A204.1 (cell line): ENCODE measurements at regions not wholly inside any gene's neighbourhood (a gene's known extent, or its start where the extent isn't known, plus 50 kb on each side); places are given as distances from the start of the nearest gene placed in this dataset.
"Not testable (repeated sequence)": the region's sequence is repeated elsewhere in the genome, so short reads cannot be mapped to it uniquely, and the experiment has no call there.

Experiments
- FAIRE-seq: peaks from 2 replicates; lab custom pipeline; 2012; peaks lifted over from hg19 to GRCh38; lab: Jason Lieb, UNC

GRCh38 chr10:81116990-81117389 is 579.3 kb downstream of the SH2D4B start:
- no peak for FAIRE-seq

- FAIRE-seq: no peak
These were observed 590.2 kb downstream of the SH2D4B start for GRCh38 chr10:81127931-81128330.

- no peak for FAIRE-seq
These were observed 592.3 kb downstream of the SH2D4B start for GRCh38 chr10:81130014-81130413.

DNA sequence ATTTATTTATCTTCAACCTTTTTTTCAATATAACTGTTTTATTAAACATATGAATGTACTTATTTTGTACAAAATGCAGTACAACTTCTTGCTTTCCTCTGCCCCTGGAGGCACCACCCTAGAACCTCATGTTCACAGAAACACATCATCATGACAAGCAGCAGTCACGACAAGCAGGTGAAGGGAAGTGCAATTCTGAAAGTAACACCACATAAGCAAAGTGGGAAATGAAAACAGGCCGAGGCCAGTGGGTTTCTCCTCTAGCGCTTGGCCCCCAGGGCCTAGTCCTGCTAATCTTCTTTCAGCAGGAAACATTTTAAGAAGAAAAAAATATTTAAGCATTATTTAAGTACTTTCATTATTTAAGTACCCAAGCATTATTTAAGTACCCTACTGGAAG is 598.1 kb downstream of the SH2D4B start:
- no peak for FAIRE-seq

DNA sequence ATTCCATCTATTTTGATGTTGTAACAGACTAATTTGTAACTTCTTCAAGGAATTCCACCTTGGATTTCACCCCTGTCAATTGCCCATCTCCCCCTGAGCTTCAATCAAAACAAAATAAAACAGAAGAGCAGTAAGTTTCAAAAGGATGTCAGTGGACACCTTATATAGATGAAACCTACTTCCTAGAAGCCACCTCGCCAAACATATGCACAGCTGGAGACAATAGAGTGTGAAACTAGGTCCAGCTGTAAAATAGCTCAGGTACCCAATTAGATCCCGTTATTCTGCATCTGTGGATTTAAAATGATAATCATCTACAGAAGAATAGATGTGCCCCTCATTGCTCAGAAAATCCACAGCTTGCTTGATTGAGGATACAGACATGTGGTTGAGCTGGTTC is 598.6 kb downstream of the SH2D4B start:
- FAIRE-seq: no peak

DNA sequence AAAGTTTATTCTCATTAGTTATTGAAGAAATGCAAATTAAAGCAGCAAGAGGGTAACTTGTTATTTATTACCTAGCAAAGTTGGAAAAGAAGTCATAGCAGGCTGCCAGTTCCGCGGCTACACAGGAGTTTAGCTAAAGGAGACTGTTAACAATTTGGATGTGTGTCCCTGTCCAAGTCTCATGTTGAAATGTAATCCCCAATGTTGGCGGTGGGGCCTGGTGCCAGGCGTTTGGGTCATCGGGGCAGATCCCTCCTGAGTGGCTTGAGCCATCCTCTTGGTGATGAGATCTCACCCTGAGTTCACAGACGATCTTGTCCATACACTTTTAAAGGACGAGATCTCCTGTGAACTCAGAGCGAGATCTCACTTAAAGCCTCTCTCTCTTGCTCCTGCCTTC is 608.3 kb downstream of the SH2D4B start:
- FAIRE-seq: no peak

GRCh38 chr10:81146436-81146835 is 608.7 kb downstream of the SH2D4B start:
- FAIRE-seq: no peak

DNA sequence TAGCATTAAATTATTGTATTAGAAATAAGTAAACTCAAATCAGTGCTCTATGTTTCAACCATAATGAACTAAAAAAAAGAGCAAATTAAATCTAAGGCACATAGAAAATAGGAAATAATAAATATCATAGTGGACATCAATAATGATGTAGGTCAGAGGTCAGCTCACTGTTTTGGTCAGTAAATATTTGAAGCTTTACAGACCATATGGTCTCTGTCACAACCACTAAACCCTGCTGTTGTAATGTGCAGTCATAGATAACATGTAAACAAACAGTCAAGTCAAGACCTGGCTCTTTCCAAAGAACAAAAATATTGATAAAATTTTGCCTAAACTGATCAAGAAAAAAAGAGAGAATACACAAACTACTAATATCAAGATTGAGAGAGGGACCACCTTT is 615.0 kb downstream of the SH2D4B start:
- no peak for FAIRE-seq

DNA sequence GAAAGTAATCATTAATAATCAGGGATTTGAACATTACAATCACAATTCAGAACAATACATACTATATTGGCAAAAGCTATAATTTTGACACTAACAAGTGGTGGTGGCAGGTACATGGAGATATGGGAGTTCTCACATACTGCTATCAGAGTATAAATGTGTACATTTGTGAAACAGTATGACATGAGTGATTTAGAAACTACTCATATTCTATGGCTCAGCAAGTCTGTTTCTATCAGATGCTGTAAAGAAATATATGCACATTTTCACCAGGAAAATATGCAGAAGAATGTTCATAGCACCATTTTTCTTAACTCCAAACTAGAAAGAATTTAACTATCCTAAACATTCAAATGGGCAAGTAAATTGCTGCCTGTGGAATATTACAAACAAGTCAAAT is 620.0 kb downstream of the SH2D4B start:
- no peak for FAIRE-seq

DNA sequence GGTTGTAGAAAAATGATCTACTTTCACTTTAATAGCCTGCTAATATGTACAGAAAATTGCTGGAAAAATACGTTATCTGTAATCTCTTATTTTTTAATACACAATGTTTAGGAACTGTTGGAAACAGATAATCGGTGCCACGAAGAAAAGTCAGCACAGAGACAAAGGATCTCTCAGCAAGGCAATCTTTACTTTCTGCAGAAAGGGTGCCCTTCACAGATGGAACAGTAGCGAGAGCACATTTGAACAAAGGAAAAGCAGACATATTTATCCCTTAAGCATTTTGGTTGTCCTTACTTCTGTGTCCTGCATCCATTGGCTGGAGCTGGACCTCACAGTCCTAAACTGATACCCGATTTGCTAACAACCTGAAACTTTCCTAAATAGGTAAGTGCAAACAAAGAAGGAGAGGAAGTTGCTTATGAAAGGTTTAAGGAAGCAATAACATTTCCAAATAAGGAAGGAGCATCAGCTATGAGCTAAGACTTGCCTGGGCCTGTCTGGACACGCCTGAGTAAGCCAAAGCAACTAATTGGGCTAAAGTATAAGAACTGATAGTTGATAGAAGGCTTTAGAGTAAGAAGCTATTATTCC is 640.0 kb downstream of the SH2D4B start:
- FAIRE-seq: no peak

DNA sequence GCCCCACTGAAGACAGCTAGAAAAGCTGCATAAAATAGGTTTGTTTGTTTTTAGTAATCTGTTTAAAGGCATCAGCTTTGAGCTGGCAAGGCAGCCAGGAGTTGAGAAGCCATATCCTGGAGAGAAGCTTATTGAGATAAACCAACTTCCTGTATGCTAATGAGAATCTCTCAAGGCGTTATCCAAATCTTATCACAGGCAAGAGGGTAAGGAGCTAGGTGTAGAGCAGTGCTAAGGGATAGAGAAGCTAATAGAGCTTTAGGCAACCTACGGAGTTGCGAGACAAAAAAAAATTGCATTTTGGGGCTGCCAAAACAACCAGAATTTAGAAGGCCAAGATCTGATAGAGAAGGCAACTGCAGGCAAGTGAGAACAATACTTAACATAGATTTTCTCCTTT is 641.6 kb downstream of the SH2D4B start:
- FAIRE-seq: no peak

- no peak for FAIRE-seq
These were observed 642.2 kb downstream of the SH2D4B start for GRCh38 chr10:81179805-81180452.

DNA sequence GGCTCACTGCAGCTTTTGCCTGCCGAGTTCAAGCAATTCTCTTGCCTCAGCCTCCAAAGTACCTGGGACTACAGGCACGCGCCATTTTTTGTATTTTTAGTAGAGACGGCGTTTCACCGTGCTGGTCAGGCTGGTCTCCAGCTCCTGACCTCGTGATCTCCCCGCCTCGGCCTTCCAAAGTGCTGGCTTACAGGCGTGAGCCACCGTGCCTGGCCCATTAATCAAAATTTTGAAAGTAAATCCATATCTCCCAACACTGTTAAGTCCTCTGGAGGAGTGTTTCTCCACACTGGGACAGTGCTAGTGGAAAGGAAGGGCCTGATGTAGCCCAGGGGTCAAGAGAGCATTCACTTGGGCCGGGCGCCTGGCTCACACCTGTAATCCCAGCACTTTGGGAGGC is 644.6 kb downstream of the SH2D4B start:
- FAIRE-seq: no peak

DNA sequence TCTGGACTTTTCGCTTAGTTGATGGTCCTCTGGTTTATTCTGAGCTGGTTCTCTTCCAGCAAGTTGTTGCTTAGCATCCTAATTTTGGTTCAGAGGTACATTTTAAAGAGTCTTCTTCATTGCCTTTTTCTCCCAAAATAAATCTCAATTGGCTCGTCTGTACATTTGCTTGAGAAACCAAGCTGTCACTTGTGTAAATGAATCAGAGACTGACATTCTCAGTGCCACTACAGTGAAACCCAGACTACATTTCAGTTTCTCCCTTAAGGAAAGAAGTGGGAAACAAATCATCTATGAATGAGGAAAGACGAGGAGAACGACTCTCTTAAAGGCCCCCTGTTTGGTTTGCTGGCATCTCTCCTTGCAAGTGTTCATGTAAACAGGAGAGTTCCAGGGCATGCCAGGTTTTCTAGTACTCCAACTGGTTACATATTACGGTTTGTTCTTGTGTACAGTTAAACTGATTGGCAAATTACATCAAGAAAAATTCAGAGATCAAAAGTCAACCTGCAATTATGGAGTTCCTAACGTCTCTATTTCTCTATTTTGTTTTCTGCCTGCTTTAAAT is 654.6 kb downstream of the SH2D4B start:
- no peak for FAIRE-seq

DNA sequence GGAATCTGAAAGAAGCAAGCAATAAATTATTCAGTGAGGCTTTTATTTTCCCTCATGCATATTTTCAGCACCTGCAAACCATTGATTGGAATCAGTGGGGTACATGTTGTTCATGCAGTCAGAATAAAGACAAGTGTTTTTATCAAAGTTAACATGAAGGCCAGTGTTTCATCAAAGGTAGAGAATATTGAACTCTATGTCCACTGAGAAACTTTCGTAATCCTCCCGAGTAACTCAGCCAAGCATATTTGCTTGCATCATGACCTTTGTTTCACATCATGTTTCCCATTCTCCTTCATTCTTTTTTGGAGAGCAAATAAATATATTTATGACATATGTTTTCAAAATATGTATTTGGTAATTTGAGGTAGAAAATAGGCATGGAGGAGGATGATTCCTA is 663.1 kb downstream of the SH2D4B start:
- no peak for FAIRE-seq

- not testable (repeated sequence) for FAIRE-seq
These were observed 667.6 kb upstream of the NRG3 start for GRCh38 chr10:81207359-81207758.

- FAIRE-seq: no peak
These were observed 661.6 kb upstream of the NRG3 start for GRCh38 chr10:81213370-81213769.

DNA sequence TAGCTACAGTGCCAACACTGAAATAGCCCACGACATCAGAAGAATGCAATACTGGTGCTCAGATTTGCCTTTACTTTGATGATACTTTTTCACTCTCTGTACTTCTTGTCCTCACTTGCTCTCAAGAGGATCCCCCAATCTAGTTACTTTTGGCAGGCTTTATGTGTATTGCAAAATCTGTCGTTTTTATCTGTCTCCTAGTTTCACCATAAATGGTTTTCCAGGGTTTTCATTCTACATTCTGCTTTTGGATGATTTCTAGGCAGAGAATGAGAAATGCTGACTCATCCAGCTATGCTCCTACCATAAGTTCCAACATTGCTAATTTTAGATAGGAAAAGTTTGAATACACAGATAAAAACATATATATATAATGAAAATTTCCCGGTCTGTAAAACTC is 659.5 kb upstream of the NRG3 start:
- FAIRE-seq: no peak

- FAIRE-seq: no peak
These were observed 658.0 kb upstream of the NRG3 start for GRCh38 chr10:81216949-81217348.

DNA sequence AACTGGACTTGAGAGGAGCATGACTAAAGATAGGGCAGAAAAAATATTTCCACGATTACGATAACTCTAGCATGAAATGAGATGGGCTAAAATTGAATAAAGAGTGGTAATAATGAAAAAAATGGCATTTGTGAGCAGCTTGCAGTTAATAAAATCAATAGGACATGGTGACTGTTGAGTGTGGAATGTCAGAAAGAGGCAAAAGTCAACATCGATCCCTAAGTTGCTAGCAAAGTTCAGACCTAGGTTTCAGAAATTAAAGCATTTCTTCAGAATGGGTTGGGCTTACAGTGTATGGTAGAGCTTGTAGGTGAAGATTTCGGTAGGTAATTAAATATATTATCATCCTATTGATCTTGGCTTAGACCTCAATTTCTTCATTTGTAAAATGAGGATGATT is 656.7 kb upstream of the NRG3 start:
- no peak for FAIRE-seq

DNA sequence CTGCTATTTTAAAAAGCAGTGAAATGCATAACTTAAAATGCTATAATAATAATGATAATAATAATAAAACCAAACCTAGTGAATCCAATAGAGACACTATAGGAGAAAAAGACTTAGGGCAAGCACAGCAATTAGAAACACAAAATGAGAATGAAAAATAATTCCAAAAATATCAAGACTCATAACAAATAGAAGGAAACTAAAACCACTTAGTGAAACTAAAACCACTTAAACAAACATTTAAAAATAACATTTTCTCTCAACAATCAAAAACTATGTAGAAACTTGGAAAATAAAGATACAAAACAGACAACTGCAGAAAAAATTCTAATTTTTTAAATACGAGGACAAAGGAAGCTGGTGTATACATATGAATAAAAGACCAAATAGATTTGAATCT is 655.2 kb upstream of the NRG3 start:
- FAIRE-seq: no peak

- no peak for FAIRE-seq
These were observed 626.1 kb upstream of the NRG3 start for GRCh38 chr10:81248886-81249285.

- FAIRE-seq: no peak
These were observed 623.4 kb upstream of the NRG3 start for GRCh38 chr10:81251457-81252115.

DNA sequence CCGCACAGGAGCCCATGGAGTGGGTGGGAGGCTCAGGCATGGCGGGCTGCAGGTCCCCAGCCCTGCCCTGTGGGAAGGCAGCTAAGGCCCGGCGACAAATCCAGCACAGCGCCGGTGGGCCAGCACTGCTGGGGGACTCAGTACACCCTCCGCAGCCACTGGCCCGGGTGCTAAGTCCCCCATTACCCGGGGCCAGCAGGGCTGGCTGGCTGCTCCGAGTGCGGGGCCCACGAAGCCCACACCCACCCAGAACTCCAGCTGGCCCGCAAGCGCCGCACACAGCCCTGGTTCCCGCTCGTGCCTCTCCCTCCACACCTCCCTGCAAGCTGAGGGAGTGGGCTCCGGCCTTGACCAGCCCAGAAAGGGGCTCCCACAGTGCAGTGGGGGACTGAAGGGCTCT is 610.0 kb upstream of the NRG3 start:
- FAIRE-seq: not testable (repeated sequence)
